GM19035 (cell line): ENCODE measurements at regions not wholly inside any gene's neighbourhood (a gene's known extent, or its start where the extent isn't known, plus 50 kb on each side); places are given as distances from the start of the nearest gene placed in this dataset.

Experiments
- ATAC-seq: cut with Tn5 transposase; IDR thresholded peaks from one replicate; pipeline ENCODE4 v1.9.1; 2021; ENCODE audit not compliant: unreplicated experiment

DNA sequence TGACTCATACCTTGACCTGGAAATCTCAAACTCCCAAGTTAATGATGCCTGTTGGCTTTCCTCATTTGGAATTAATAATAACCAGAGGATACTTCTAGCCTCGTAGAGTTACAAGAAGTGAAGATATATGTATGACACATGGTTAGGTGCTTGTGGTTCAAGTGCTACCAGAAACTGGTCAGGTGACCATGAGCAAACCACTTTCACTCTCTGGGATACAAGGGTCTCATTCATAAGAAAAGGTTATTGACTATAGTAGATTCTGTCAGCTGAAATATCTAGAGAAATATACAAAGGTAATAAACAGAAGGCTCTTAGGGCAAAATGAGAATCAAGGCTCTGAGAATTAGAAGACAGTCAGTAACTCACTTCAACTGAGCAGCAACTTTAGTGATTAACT lies 233.3 kb downstream of the KCNA4 start:
- ATAC-seq = no peak

DNA sequence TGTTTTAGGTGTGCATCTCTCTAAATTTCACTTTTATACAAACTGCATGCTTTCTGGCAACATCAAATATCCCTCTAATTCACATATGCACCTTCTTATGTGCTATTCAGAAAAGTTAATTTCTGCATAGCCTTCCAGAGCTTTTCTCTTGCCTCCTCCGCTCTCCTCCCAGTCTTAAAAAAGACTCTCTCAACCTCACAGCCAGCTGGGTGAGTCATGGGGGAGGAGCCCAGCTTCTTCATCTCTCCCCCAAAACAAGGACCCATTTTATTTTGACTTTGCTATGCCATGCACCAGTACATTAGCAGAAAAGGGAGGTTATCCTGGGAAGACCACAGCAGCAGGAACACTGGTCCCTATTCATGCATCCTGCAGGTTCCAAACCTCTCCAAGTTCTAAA lies 234.4 kb downstream of the KCNA4 start:
- no peak for ATAC-seq

DNA sequence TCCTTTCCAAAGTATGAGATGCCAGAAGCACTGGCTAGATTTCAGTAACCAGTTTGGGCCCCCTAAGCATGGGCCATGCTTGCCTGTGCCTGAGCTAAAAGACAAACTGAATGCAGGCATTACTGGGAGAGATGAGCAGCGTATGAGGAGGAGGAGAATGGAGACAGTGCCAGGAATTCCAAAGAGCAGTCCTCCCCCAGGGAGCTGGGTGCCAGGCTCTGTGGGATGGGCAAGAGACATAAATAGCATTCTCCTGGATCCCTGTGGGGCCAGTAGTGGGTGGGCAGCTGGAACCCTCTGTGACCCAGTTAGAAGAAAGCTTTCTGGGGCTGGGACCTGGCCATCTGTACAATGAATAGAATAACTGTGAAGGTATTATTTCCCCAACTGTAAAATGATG lies 235.6 kb downstream of the KCNA4 start:
- no peak for ATAC-seq

DNA sequence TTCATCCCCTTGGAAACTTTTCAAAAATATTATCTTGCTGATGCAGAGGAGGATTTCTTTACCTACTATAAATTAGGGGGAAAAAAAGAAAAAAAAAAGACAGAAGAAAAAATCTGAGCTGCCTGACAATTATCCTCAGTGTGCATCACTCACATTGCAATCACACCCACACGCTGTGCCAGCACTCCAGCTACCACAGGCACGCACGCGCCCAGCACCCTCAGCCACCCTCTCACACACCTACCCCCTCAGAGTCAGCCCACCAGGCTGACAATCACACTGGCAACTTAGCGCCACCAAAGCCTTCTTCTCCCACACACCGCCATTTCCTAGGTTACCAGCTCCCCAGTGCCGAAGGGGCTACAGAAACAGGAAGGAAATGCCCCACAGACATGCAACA lies 236.1 kb downstream of the KCNA4 start:
- no peak for ATAC-seq

DNA sequence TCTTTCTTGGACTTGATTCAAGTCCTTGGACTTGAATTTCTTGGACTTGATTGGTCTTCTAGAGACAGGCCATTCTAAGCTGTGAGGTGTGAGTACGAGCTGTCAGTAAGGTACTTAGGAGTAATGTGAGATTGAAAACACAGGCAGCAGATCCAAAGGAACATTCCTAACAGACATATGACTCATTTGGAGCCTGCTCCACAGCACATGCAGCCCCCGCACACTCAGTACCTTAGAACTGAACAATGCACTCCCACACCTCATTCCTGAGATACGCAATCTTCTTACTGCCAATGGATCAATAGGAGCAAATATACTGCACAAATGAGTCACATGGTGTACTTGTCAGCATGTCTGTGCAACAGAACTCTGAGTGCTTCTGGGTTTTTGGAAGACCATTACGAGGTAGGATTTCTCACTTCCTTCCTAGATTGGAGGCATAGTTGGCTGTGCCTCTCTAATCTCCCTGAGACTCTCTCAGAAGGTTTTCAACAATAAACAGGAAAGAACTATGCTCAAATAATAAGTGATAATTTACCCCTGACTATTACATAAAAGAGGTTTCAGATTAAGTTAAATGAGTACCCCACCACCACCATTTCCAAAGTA lies 243.1 kb downstream of the KCNA4 start:
- ATAC-seq = no peak

DNA sequence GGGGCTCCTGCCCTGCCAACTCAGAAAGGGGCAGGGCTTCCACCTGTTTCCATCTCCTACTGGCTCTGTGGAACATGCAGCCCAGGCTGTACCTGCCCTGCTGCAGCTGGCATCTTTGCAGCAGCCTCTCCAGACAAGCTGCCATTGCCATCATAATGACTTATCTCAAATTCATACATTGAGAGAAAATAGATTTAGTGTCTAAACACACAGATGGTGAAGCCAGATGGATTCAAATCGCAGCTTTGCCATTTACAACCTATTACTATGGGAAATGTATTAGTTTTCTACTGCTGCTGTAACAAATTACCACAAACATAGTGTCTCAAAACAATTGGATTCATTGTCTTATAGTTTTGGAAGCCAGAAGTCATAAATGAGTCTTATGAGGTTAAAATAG lies 260.0 kb downstream of the KCNA4 start:
- no peak for ATAC-seq

DNA sequence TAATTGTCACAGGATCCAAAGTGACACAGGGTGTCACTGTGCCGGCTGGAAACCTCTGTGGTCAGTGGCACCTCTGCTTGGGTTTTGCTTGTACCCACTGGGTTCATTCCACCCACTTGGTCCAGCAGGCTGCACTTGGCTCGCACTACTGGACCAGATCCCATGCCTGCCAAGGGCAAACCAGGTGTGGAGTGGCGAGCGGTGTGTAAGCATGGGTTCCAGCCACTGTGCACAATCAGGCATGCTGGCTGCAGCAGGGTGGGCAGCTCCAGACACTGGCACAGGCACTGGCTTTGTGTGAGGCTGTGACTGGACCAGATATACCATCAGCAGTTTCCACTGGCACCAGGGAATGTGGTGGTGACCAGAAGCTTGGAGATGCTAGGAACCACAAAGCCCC lies 261.4 kb downstream of the KCNA4 start:
- no peak for ATAC-seq

DNA sequence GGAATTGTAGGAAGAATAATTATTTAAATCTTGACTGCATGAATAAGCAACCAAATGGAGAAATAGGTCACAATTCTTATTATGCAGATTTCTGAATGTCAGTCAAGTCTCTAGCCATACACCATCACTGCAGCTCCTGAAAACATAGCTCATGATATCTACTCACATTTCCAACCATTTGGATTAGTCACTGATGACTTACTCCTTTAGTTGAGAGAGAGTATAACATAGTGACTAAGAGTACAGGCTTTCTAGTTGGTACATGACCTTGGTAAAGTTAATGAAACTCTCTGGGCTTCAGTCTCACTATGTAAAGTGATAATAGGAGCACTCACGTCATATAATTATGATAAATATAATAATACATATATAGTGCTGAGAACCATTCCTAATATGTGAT lies 265.2 kb downstream of the KCNA4 start:
- no peak for ATAC-seq

DNA sequence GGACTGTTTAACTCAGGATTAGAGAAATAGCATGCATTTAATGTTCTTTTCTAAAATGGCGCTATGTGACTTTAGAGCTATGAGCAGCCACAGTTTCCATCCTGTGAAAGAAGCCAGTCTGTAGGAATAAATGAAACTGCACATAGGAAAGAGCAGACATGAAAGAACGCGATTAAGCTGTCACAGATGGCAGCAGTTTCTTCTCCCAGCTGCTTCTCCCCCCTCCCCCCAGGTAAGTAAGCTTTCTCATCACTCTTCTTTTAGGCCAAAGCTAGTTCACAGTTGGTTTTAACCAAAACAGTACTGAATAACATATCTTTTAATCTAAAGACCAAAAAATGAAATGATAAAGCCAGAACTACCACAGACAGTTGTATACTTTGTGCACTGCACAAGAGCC lies 266.4 kb downstream of the KCNA4 start:
- no peak for ATAC-seq

DNA sequence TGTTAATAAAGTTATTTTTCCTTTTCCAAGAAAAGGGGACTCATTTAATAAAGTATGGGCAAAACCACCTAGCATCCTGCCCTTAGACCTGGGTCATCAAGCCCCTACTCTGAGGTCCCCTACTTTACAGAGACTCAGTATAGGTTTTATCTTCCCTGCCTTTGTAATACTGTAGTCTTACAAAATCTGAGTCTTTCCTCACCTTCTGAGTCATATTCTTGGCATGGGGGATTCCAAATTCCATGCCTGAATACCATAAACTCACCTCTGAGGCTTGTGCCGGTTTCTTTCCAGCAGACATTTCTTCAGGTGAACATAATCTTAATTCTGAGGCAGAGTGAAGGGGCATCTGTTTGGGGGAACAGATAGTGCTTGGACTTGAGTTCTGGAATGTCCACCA lies 282.5 kb downstream of the KCNA4 start:
- ATAC-seq = no peak

DNA sequence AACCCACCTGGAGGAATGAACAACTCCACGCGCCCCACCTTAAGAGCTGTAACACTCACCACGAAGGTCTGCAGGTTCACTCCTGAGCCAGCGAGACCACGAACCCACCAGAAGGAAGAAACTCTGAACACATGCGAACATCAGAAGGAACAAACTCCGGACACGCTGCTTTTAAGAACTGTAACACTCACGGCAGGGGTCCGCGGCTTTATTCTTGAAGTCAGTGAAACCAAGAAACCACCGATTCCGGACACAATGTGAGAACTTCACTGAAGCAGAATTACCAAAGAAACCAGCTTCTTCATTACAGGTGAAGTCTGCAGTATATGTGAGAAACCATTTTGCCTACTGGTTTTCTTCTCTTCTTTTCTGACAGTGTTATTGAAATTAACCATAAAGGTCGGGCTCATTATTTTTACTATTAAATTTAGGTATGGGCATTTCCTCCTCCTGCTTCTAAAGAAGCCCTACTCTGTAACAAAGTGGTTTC lies 303.0 kb downstream of the KCNA4 start:
- no peak for ATAC-seq

DNA sequence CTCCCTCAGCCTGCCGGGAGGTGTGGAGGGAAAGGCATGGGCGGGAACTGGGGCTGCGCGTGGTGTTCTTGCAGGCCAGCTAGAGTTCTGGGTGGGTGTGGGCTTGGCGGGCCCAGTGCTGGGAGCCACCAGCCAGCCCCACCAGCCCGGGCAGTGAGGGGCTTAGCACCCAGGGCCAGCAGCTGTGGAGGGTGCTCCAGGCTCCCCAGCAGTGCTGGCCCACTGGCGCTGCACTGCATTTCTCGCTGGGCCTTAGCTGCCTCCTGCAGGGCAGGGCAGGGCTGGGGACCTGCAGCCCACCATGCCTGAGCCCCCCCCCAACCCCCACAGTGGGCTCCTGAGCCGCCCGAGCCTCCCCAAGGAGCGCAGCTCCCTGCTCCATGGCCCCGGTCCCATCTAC lies 304.2 kb downstream of the KCNA4 start:
- ATAC-seq = no peak

DNA sequence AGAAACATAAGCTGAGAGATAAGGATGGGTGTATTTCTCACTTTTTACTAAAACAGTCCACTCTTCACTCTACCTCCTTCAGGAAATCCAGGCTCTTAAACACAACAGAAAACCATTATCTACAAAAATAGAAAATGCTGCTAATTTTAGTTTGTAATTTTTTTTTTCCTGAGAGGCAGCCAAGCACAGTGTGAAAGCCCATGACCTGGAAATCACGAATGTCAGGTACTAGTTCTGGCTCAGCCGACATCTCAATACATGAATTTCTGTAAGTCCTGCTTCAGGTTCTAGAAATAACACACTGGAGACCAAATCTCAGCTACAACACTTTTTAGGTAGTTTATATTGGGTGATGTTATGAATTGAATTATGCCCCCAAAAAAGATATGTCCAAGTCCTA lies 308.9 kb downstream of the KCNA4 start:
- ATAC-seq = no peak

DNA sequence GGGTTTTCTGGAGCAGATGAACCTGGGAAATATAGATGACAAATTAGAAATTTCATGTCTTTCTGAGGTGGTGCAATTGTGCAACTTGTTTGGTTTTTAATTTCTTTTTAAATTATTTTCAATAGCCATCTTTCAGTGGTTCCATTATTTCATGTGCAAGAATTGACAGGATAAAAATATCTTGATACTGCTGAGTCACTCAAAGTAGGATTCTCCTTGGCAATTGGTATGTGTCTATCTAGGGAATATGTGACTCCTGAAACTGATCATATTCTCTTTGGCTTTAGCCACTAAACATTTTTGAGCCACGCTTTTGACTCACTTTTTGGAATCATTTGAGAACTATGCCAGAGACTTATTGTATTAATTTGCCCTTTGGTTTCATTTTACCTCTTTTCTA lies 331.5 kb downstream of the KCNA4 start:
- no peak for ATAC-seq

DNA sequence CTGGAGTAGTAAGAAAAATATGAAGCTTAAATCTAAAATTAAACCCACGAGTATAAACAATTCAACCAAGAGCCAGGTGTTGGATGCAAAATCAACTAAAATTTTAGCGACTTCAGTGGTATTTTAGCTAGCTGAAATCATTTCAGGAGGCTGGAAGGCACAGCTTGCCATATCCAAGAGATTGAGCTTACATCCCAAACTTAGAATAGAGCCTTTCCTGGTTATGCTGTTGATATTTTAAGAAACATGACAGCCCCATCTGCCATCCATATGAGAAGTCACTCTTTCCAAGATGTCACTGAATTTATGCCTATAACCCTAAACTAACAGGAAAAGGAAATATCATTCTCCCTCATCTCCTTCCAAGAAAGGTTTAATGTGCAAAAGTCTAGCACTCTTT lies 334.0 kb downstream of the KCNA4 start:
- ATAC-seq = no peak

DNA sequence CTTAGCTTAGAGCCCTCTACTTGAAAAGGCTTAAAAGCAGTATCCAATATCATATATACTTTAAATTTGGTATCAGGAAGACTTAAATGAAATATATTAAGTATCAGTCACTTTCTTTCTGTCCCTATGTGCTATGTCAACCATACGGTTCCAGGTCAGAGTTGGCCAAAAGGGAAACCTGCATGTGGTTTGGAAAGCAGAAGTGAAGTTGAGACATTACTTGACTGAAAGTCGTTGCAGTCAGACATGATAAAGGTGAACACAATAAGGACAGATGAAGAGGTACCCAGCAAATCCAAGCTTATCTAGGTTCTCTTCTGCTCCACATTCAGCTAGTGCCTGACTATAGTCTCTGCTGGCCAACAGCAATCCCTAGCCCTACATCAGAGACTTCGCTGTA lies 336.8 kb downstream of the KCNA4 start:
- peak; percentile 89 for ATAC-seq

DNA sequence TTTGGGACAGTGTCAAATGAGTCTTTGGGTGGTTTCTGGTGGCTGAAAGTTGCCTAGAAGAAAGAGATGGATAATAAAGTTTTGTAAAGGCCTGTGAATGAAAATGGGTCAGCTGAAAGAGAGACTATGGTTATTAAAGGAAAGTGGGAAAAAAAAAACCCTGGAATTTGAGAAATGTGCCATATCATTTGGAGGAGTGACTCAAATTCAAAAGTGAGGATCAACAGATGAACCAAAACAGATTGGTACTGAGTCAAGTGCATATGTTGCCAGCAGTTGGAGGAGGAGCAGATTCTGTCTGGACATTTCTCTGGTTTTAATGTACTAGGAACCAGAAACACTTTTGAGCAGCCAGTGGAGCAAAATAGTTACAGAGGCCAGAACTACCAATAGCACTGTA lies 339.8 kb downstream of the KCNA4 start:
- ATAC-seq = no peak

DNA sequence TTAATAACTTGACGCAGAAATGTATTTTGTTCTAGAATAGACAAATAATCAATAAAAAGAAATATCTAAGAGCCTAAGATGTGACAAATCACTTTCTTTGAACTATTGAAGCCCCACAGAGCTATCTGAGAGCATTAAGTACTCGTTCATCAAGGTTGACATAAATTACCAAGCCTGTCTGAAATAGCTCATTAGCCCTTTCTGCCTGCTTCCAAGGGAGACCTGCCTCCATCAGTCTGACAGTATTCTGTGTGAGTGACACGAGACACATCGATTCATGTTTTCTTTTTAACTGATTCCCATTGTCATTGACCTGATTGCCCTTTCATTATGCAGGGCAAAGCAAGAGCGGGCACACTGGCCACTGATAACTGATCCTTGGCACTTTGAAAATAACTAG lies 347.5 kb downstream of the KCNA4 start:
- ATAC-seq = no peak

DNA sequence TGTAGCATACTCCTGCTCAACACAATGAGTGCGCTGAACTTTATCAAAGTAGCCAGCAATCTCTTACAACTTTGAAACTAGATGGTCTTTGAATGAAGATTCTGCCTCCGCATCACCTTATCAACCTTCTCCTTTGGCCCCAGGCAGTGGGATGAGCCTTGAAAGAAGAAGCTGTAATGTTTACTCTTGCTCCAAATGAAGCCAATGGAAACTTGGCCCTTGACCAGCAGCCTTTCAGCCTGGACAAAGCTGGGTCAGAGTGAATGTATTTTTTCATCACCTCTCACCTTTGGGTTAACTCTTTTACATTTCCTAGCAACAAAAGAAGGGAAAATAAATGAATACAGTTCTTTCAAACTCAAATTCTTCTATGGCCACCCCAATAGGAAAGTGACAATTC lies 359.1 kb downstream of the KCNA4 start:
- no peak for ATAC-seq

DNA sequence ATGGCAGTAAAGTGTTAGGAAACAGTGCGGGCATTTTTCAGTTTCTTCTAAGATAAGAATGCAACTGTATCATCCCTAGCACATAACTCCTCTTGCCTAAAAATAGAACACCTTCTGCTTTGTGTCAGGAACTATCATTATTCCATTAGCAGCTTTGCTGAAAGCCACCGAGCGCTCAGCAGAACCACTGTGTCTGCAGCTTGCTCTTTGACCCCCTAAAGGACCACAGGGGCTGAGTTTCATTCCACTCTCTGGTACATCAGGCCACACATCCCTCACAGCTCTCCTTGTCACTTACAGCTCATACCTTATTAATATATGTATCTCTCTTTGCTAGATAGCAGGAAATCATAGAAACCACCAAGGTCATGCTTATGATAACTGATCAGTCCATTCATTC lies 360.2 kb downstream of the KCNA4 start:
- ATAC-seq = no peak

DNA sequence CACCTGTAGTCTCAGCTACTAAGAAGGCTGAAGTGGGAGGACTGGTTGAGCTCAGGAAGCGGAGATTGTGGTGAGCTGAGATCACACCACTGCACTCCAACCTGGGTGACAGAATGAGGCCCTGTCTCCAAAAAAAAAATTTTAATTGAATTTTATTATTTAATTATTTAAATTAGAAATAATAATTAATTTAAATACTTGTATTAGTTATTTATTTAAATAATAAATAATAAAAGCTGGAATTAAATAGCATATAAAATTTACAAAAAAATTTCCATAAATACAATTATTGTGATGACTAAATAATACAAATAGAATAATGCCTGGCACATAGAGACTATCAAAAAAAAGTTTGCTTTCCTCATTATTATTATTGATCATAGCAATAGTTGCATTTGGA lies 371.5 kb downstream of the KCNA4 start:
- ATAC-seq = no peak

DNA sequence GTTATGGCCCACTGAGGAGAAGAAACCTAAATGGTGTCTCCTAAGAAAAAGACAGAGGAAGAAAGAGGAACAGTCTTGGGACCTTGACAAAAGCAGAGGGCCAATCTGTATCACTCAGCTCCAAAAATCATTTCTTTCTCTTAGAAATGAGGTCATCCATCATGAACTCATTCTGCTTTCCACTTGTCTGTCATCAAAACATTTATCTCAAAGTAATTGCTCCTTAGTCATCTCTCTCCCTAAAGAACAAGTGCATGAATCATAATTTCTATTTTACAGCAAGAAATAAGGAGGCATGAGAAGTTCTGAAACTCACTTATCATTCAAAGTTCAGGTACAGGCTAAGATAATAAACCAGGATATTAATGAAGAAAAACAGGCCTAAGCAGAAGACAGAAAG lies 375.6 kb downstream of the KCNA4 start:
- no peak for ATAC-seq

DNA sequence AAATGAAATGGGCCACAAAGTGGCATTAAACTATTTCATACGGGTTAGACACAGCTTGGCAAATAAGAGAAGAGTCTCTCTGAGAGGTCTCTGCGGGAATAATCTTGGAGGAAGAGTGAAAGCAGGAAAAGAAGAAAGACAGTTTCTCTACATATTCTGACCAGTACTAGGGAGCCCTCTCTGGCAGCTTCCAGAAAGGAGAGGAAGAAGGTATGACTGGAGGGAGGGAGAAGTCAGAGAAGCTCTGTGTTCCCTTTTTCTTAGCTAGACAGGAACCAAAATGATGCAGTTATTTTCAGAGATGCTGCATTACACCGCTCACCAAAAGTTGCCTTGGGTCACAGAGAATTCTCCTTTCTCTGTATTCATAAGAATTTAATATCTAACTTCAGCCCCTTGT lies 382.1 kb downstream of the KCNA4 start:
- no peak for ATAC-seq

DNA sequence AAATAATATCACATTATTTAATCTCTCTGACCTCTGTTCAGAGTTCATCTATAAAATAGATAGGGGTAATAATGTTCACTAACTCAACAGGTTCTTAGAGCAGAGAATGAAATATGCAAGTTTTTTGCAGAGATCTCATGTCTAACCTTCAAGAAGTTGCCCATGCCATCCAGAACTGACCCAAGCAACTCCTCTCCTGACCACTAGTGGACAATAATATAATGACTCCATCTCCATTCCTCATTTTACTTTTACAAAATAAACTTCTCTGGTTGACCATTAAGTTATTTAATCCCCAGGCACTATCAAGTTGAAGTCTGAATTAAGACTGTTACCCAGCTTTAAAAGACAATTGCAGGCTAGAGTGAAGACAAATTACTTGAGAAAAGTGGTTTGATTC lies 382.6 kb downstream of the KCNA4 start:
- ATAC-seq = no peak
